BJ (cell line): ENCODE measurements at regions not wholly inside any gene's neighbourhood (a gene's known extent, or its start where the extent isn't known, plus 50 kb on each side); places are given as distances from the start of the nearest gene placed in this dataset.

ENCODE experiments used
- CTCF ChIA-PET: fragments of 350-600 bp; formaldehyde crosslinking; extraction: SDS; loops from one replicate; lab custom pipeline; 2021; ENCODE audit warnings: antibody characterized with exemption, inconsistent platforms; lab: Yijun Ruan, JAX
- POLR2A ChIA-PET: fragments of 300-600 bp; sonication (Branson Sonifier 250); formaldehyde crosslinking; extraction: SDS; loops from one replicate; lab custom pipeline; 2021; ENCODE audit warnings: antibody characterized with exemption; lab: Charles Lee
- DNase-seq: peaks from one replicate; pipeline ENCODE4 v3.0.0-alpha.2; 2011; ENCODE audit warnings: low read depth
- H3K27me3 ChIP-seq: 2 replicates; pipeline ENCODE4 v1.6.0; 2011; ENCODE audit warnings: low read length; ENCODE audit not compliant: control insufficient read depth, insufficient read depth
- H3K36me3 ChIP-seq: 2 replicates; pipeline ENCODE4 v1.5.1; 2011; ENCODE audit warnings: low read length; ENCODE audit not compliant: control insufficient read depth, insufficient read depth
- H3K4me3 ChIP-seq: 2 replicates; pipeline ENCODE4 v1.5.1; 2011; ENCODE audit warnings: low read depth, mild to moderate bottlenecking, control low read depth, low read length
- TF ChIP-seq, protein P1 (sequence below): IDR thresholded peaks from 2 replicates; pipeline ENCODE4 v1.5.1; 2011; ENCODE audit warnings: low read depth, mild to moderate bottlenecking, control low read depth, inconsistent platforms, low read length, moderate library complexity; ENCODE audit not compliant: insufficient read depth

- POLR2A ChIA-PET, result interaction anchor here (1.2 kb wide), 1 partner anchor 316 kb away, joined by 3 read pairs; no protein-coding TSS in a partner anchor
- CTCF ChIA-PET, result interaction anchor here (1.0 to 1.3 kb wide), 2 partner anchors 14 to 312 kb away, joined by 4 read pairs; no protein-coding TSS in a partner anchor
Observed at GRCh38 chr9:129458155-129458661, 162.7 kb downstream of the C9orf50 start.

GRCh38 chr9:129457325-129457779 lies 163.5 kb downstream of the C9orf50 start:
- DNase-seq, result no peak
- H3K4me3 ChIP-seq, result no peak overlapping the region
- H3K27me3 ChIP-seq, result no peaks in the 10 kb centered on the region
- no peaks in the 10 kb centered on the region for H3K36me3 ChIP-seq
- TF ChIP-seq, protein P1, sequence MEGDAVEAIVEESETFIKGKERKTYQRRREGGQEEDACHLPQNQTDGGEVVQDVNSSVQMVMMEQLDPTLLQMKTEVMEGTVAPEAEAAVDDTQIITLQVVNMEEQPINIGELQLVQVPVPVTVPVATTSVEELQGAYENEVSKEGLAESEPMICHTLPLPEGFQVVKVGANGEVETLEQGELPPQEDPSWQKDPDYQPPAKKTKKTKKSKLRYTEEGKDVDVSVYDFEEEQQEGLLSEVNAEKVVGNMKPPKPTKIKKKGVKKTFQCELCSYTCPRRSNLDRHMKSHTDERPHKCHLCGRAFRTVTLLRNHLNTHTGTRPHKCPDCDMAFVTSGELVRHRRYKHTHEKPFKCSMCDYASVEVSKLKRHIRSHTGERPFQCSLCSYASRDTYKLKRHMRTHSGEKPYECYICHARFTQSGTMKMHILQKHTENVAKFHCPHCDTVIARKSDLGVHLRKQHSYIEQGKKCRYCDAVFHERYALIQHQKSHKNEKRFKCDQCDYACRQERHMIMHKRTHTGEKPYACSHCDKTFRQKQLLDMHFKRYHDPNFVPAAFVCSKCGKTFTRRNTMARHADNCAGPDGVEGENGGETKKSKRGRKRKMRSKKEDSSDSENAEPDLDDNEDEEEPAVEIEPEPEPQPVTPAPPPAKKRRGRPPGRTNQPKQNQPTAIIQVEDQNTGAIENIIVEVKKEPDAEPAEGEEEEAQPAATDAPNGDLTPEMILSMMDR, result no peak
- ChIA-PET CTCF (no interaction called here), POLR2A (no interaction called here)

More at GRCh38 chr9:129458155-129458661, 162.7 kb downstream of the C9orf50 start:
- Histone ChIP-seq H3K36me3 (no peaks in the 10 kb centered on the region), H3K4me3 (no peak overlapping the region), H3K27me3 (no peaks in the 10 kb centered on the region)
- no peak for DNase-seq
- TF ChIP-seq, protein P1, result no peak

- POLR2A ChIA-PET, result no interaction called here
- Histone ChIP-seq H3K4me3 (no peak overlapping the region), H3K27me3 (no peaks in the 10 kb centered on the region), H3K36me3 (no peaks in the 10 kb centered on the region)
- TF ChIP-seq, protein P1, result no peak
- CTCF ChIA-PET, result interaction anchor here (1.4 kb wide), 1 partner anchor 318 kb away, joined by 5 read pairs; no protein-coding TSS in a partner anchor
- DNase-seq, result no peak
Observed at GRCh38 chr9:129456549-129457324, 164.2 kb downstream of the C9orf50 start.

- Histone ChIP-seq H3K4me3 (no peak overlapping the region), H3K36me3 (no peaks in the 10 kb centered on the region), H3K27me3 (no peaks in the 10 kb centered on the region)
- no peak for DNase-seq
- ChIA-PET CTCF (interaction anchor here (1.4 kb wide), 2 partner anchors 281 to 317 kb away, joined by 5 to 6 read pairs; no protein-coding TSS in a partner anchor), POLR2A (interaction anchor here (0.8 kb wide), 1 partner anchor 289 kb away, joined by 3 read pairs; no protein-coding TSS in a partner anchor)
- TF ChIP-seq, protein P1, result no peak
Observed at GRCh38 chr9:129455151-129455995, 165.5 kb downstream of the C9orf50 start.
